Left colon (tissue), 2 donors: ENCODE measurements at regions not wholly inside any gene's neighbourhood (a gene's known extent, or its start where the extent isn't known, plus 50 kb on each side); places are given as distances from the start of the nearest gene placed in this dataset.

Source experiments
- ATAC-seq: fragments of 200-7000 bp; cut with Tn5 transposase; one replicate; pipeline ENCODE4 v1.9.1; 2020; ENCODE audit warnings: mild to moderate bottlenecking, moderate library complexity
- DNase-seq, 2 donors: peaks; one replicate each; pipeline ENCODE4 v3.0.0-alpha.2; 2020
- intact Hi-C, 2 donors: fragments of 100-400 bp; cut with DNase I in 1 of 2; cut with micrococcal nuclease in 1 of 2; formaldehyde crosslinking; loops; one replicate each; pipeline versions ENCODE4 v1.11.2 to v1.14.0; 2022; cut with DNase I, micrococcal nuclease
- donor health status: DM: no; HTN: no; CAD: no.
- donor health status: DM: yes; HTN: yes; CAD: no.

GRCh38 chr5:136526021-136526420, 160.7 kb upstream of the TRPC7 start:
- DNase-seq = no peak
- no peak for ATAC-seq
- intact Hi-C loops = no loop called here

GRCh38 chr5:136525597-136525996, 160.3 kb upstream of the TRPC7 start:
- ATAC-seq (no peak), DNase-seq (no peak)
- intact Hi-C loops = no loop called here

- intact Hi-C loops = no loop called here
- ATAC-seq = no peak
These were observed 157.0 kb upstream of the TRPC7 start for GRCh38 chr5:136522217-136522956.

GRCh38 chr5:136521696-136522095, 156.4 kb upstream of the TRPC7 start:
- DNase-seq (no peak), ATAC-seq (no peak)
- intact Hi-C loops = no loop called here

More at GRCh38 chr5:136522217-136522956, 157.0 kb upstream of the TRPC7 start:
- no peak for DNase-seq

- ATAC-seq (no peak), DNase-seq (no peak)
- intact Hi-C loops = no loop called here
These were observed 153.5 kb upstream of the TRPC7 start for GRCh38 chr5:136518814-136519213.

- intact Hi-C loops = no loop called here
These were observed 152.8 kb upstream of the TRPC7 start for GRCh38 chr5:136518174-136518573.

GRCh38 chr5:136517755-136518154, 152.4 kb upstream of the TRPC7 start:
- intact Hi-C loops = no loop called here
- DNase-seq = no peak

More at GRCh38 chr5:136518174-136518573, 152.8 kb upstream of the TRPC7 start:
- DNase-seq = no peak
- ATAC-seq = no peak

GRCh38 chr5:136516637-136517036, 151.3 kb upstream of the TRPC7 start:
- no peak for ATAC-seq
- no peak for DNase-seq
- intact Hi-C loops = no loop called here

More at GRCh38 chr5:136517755-136518154, 152.4 kb upstream of the TRPC7 start:
- no peak for ATAC-seq

- no peak for DNase-seq
- ATAC-seq = no peak
- intact Hi-C loops = no loop called here
These were observed 148.1 kb upstream of the TRPC7 start for GRCh38 chr5:136513430-136513829.

GRCh38 chr5:136511046-136511445, 145.7 kb upstream of the TRPC7 start:
- DNase-seq = no peak
- no peak for ATAC-seq
- intact Hi-C loops = no loop called here

- DNase-seq (no peak), ATAC-seq (no peak)
- intact Hi-C loops = no loop called here
These were observed 145.1 kb upstream of the TRPC7 start for GRCh38 chr5:136510481-136510880.

GRCh38 chr5:136506131-136506530, 140.8 kb upstream of the TRPC7 start:
- ATAC-seq = no peak
- intact Hi-C loops = no loop called here
- no peak for DNase-seq

- ATAC-seq (no peak), DNase-seq (no peak)
These were observed 135.8 kb upstream of the TRPC7 start for GRCh38 chr5:136501133-136501532.

GRCh38 chr5:136492587-136492986, 127.2 kb upstream of the TRPC7 start:
- no peak for ATAC-seq
- DNase-seq = no peak
- intact Hi-C loops = no loop called here

More at GRCh38 chr5:136501133-136501532, 135.8 kb upstream of the TRPC7 start:
- intact Hi-C loops = no loop called here

- DNase-seq (no peak), ATAC-seq (no peak)
- intact Hi-C loops = no loop called here
These were observed 126.5 kb upstream of the TRPC7 start for GRCh38 chr5:136491806-136492205.

GRCh38 chr5:136484808-136485325, 119.5 kb upstream of the TRPC7 start:
- ATAC-seq (no peak), DNase-seq (no peak)
- intact Hi-C loops = no loop called here

GRCh38 chr5:136482206-136482605, 116.9 kb upstream of the TRPC7 start:
- ATAC-seq = no peak
- intact Hi-C loops = no loop called here
- no peak for DNase-seq

GRCh38 chr5:136474466-136474865, 109.1 kb upstream of the TRPC7 start:
- DNase-seq = no peak
- no peak for ATAC-seq
- intact Hi-C loops = no loop called here

GRCh38 chr5:136467632-136468031, 102.3 kb upstream of the TRPC7 start:
- intact Hi-C loops = no loop called here
- no peak for ATAC-seq
- no peak for DNase-seq

GRCh38 chr5:136466041-136466415, 100.7 kb upstream of the TRPC7 start:
- ATAC-seq (no peak), DNase-seq (no peak)
- intact Hi-C loops = no loop called here

- no peak for DNase-seq
- intact Hi-C loops = no loop called here
- no peak for ATAC-seq
These were observed 93.1 kb upstream of the TRPC7 start for GRCh38 chr5:136458481-136458880.
